ENCODE measurements at regions not wholly inside any gene's neighbourhood (a gene's known extent, or its start where the extent isn't known, plus 50 kb on each side); places are given as distances from the start of the nearest gene placed in this dataset.

GRCh38 chr3:30141927-30142326 lies 464.5 kb upstream of the TGFBR2 start:
- no peak for DNase-seq
- Histone ChIP-seq H3K27me3 (no peaks in the 10 kb centered on the region), H3K36me3 (no peaks in the 10 kb centered on the region), H3K4me3 (no peak overlapping the region), H3K9me3 (no peaks in the 10 kb centered on the region)

GRCh38 chr3:30142946-30143345 lies 463.5 kb upstream of the TGFBR2 start:
- Histone ChIP-seq H3K9me3 (no peaks in the 10 kb centered on the region), H3K27me3 (no peaks in the 10 kb centered on the region), H3K4me3 (no peak overlapping the region), H3K36me3 (no peaks in the 10 kb centered on the region)
- no peak for DNase-seq

GRCh38 chr3:30145281-30145680 lies 461.1 kb upstream of the TGFBR2 start:
- Histone ChIP-seq H3K36me3 (no peaks in the 10 kb centered on the region), H3K27me3 (no peaks in the 10 kb centered on the region), H3K9me3 (no peaks in the 10 kb centered on the region), H3K4me3 (no peak overlapping the region)
- peak; percentile 31 for DNase-seq

GRCh38 chr3:30146978-30147377 lies 459.4 kb upstream of the TGFBR2 start:
- DNase-seq = no peak
- H3K4me3 ChIP-seq = no peak overlapping the region
- no peaks in the 10 kb centered on the region for H3K9me3 ChIP-seq
- H3K27me3 ChIP-seq = no peaks in the 10 kb centered on the region
- no peaks in the 10 kb centered on the region for H3K36me3 ChIP-seq

- no peaks in the 10 kb centered on the region for H3K9me3 ChIP-seq
- DNase-seq = no peak
- H3K36me3 ChIP-seq = no peaks in the 10 kb centered on the region
- H3K27me3 ChIP-seq = no peaks in the 10 kb centered on the region
- H3K4me3 ChIP-seq = no peak overlapping the region
These were observed 451.5 kb upstream of the TGFBR2 start for GRCh38 chr3:30154853-30155252.

- Histone ChIP-seq H3K4me3 (no peak overlapping the region), H3K27me3 (no peaks in the 10 kb centered on the region), H3K9me3 (no peaks in the 10 kb centered on the region), H3K36me3 (no peaks in the 10 kb centered on the region)
- no peak for DNase-seq
These were observed 450.6 kb upstream of the TGFBR2 start for GRCh38 chr3:30155755-30156154.

GRCh38 chr3:30156586-30157498 lies 449.6 kb upstream of the TGFBR2 start:
- Histone ChIP-seq H3K4me3 (no peak overlapping the region), H3K9me3 (no peaks in the 10 kb centered on the region), H3K27me3 (no peaks in the 10 kb centered on the region), H3K36me3 (no peaks in the 10 kb centered on the region)
- DNase-seq = no peak

GRCh38 chr3:30161375-30161774 lies 445.0 kb upstream of the TGFBR2 start:
- no peaks in the 10 kb centered on the region for H3K27me3 ChIP-seq
- H3K9me3 ChIP-seq = no peaks in the 10 kb centered on the region
- no peak for DNase-seq
- H3K36me3 ChIP-seq = no peaks in the 10 kb centered on the region
- H3K4me3 ChIP-seq = no peak overlapping the region

GRCh38 chr3:30162579-30162978 lies 443.8 kb upstream of the TGFBR2 start:
- Histone ChIP-seq H3K9me3 (no peaks in the 10 kb centered on the region), H3K27me3 (no peaks in the 10 kb centered on the region)

GRCh38 chr3:30166535-30166934 lies 439.9 kb upstream of the TGFBR2 start:
- Histone ChIP-seq H3K4me3 (no peak overlapping the region), H3K27me3 (no peaks in the 10 kb centered on the region), H3K9me3 (no peaks in the 10 kb centered on the region), H3K36me3 (no peaks in the 10 kb centered on the region)
- DNase-seq = no peak

More at GRCh38 chr3:30162579-30162978, 443.8 kb upstream of the TGFBR2 start:
- Histone ChIP-seq H3K36me3 (no peaks in the 10 kb centered on the region), H3K4me3 (no peak overlapping the region)
- DNase-seq = peak; percentile 50

- Histone ChIP-seq H3K4me3 (no peak overlapping the region), H3K27me3 (no peaks in the 10 kb centered on the region)
- DNase-seq = no peak
These were observed 438.8 kb upstream of the TGFBR2 start for GRCh38 chr3:30167541-30168011.

GRCh38 chr3:30169487-30169886 lies 436.9 kb upstream of the TGFBR2 start:
- no peaks in the 10 kb centered on the region for H3K27me3 ChIP-seq
- no peaks in the 10 kb centered on the region for H3K9me3 ChIP-seq
- no peak for DNase-seq
- H3K4me3 ChIP-seq = no peak overlapping the region
- no peaks in the 10 kb centered on the region for H3K36me3 ChIP-seq

More at GRCh38 chr3:30167541-30168011, 438.8 kb upstream of the TGFBR2 start:
- no peaks in the 10 kb centered on the region for H3K36me3 ChIP-seq
- H3K9me3 ChIP-seq = no peaks in the 10 kb centered on the region

GRCh38 chr3:30170681-30171438 lies 435.5 kb upstream of the TGFBR2 start:
- Histone ChIP-seq H3K9me3 (no peaks in the 10 kb centered on the region), H3K36me3 (no peaks in the 10 kb centered on the region), H3K27me3 (no peaks in the 10 kb centered on the region), H3K4me3 (no peak overlapping the region)
- no peak for DNase-seq

GRCh38 chr3:30174357-30174756 lies 432.0 kb upstream of the TGFBR2 start:
- Histone ChIP-seq H3K27me3 (no peaks in the 10 kb centered on the region), H3K4me3 (no peak overlapping the region), H3K9me3 (no peaks in the 10 kb centered on the region), H3K36me3 (no peaks in the 10 kb centered on the region)
- no peak for DNase-seq

- no peaks in the 10 kb centered on the region for H3K27me3 ChIP-seq
- no peak for DNase-seq
- no peak overlapping the region for H3K4me3 ChIP-seq
- no peaks in the 10 kb centered on the region for H3K36me3 ChIP-seq
- H3K9me3 ChIP-seq = no peaks in the 10 kb centered on the region
These were observed 425.9 kb upstream of the TGFBR2 start for GRCh38 chr3:30180310-30181177.

- H3K4me3 ChIP-seq = no peak overlapping the region
- DNase-seq = no peak
These were observed 425.3 kb upstream of the TGFBR2 start for GRCh38 chr3:30181178-30181465.

GRCh38 chr3:30181581-30181980 lies 424.8 kb upstream of the TGFBR2 start:
- no peaks in the 10 kb centered on the region for H3K9me3 ChIP-seq
- no peak overlapping the region for H3K4me3 ChIP-seq
- no peaks in the 10 kb centered on the region for H3K27me3 ChIP-seq
- no peaks in the 10 kb centered on the region for H3K36me3 ChIP-seq
- no peak for DNase-seq

More at GRCh38 chr3:30181178-30181465, 425.3 kb upstream of the TGFBR2 start:
- Histone ChIP-seq H3K36me3 (no peaks in the 10 kb centered on the region), H3K27me3 (no peaks in the 10 kb centered on the region), H3K9me3 (no peaks in the 10 kb centered on the region)

Data from MG63 (cell line).